A549 (cell line): ENCODE measurements at regions not wholly inside any gene's neighbourhood (a gene's known extent, or its start where the extent isn't known, plus 50 kb on each side); places are given as distances from the start of the nearest gene placed in this dataset.

Experiments used
- ATAC-seq, 2 experiments: fragments of 200-7000 bp in 1 of 2; fragments of >200 bp in 1 of 2; cut with Nextera tagmentation in 1 of 2; cut with Tn5 transposase in 1 of 2; 3 replicates each; pipeline versions ENCODE4 v1.8.0 to v1.9.1; 2018 to 2020; ENCODE audit warnings: mild to moderate bottlenecking in 1 of 2, moderate library complexity in 1 of 2
- CTCF ChIA-PET: fragments of 300-600 bp; sonication (Branson Sonifier 250); formaldehyde crosslinking; extraction: SDS; loops from one replicate; lab custom pipeline; 2021; ENCODE audit warnings: antibody characterized with exemption, inconsistent platforms; lab: Yijun Ruan, JAX
- POLR2A ChIA-PET: fragments of 350-600 bp; formaldehyde crosslinking; extraction: SDS; loops from one replicate; lab custom pipeline; 2021; ENCODE audit warnings: antibody characterized with exemption, inconsistent platforms; lab: Yijun Ruan, JAX
- DNase-seq, 2 experiments: peaks; one replicate each; pipeline versions ENCODE4 v3.0.0 to v3.0.0-alpha.2; 2011 to 2016; ENCODE audit warnings: low read depth in 1 of 2, low spot score in 1 of 2
- FAIRE-seq: peaks from 2 replicates; lab custom pipeline; 2011; peaks lifted over from hg19 to GRCh38; lab: Jason Lieb, UNC
- H3K27ac ChIP-seq, 2 experiments: fragments of >200 bp; sonication (Bioruptor Twin); formaldehyde crosslinking; 3 replicates each; pipeline ENCODE4 v1.5.1; 2016 to 2017
- H3K4me1 ChIP-seq: fragments of >200 bp; sonication (Bioruptor Twin); formaldehyde crosslinking; 3 replicates; pipeline ENCODE4 v1.6.1; 2016
- H3K4me2 ChIP-seq: fragments of >200 bp; sonication (Bioruptor Twin); formaldehyde crosslinking; 3 replicates; pipeline ENCODE4 v1.6.1; 2016
- H3K4me3 ChIP-seq: fragments of >200 bp; sonication (Bioruptor Twin); formaldehyde crosslinking; 3 replicates; pipeline ENCODE4 v1.5.1; 2016
- H3K9me3 ChIP-seq: fragments of >200 bp; sonication (Bioruptor Twin); formaldehyde crosslinking; 3 replicates; pipeline ENCODE4 v1.6.1; 2016
- EHF ChIP-seq: fragments of 250-450 bp; sonication (Bioruptor Pico); IDR thresholded peaks from 2 replicates; pipeline ENCODE4 v1.5.0; 2020; ENCODE audit warnings: mild to moderate bottlenecking
- EHMT2 ChIP-seq: fragments of 200-600 bp; sonication (generic); IDR thresholded peaks from 2 replicates; pipeline ENCODE4 v1.6.1; 2016; ENCODE audit warnings: antibody characterized with exemption, low read depth, mild to moderate bottlenecking, moderate library complexity
- EP300 ChIP-seq, 2 experiments: fragments of >200 bp; sonication (Bioruptor Twin); formaldehyde crosslinking; IDR thresholded peaks; 2 replicates in 1 of 2; 3 replicates in 1 of 2; pipeline ENCODE4 v1.6.1; 2016 to 2017
- GATA3 ChIP-seq: IDR thresholded peaks from 2 replicates; pipeline ENCODE4 v1.6.1; 2012; ENCODE audit warnings: borderline replicate concordance
- HDAC2 ChIP-seq: fragments of 200-600 bp; sonication (generic); IDR thresholded peaks from 2 replicates; pipeline ENCODE4 v1.6.1; 2016
- HOXA7 ChIP-seq: fragments of 250-450 bp; sonication (Bioruptor Pico); IDR thresholded peaks from 2 replicates; pipeline ENCODE4 v1.5.0; 2020; ENCODE audit warnings: mild to moderate bottlenecking, moderate library complexity
- JUN ChIP-seq, 2 experiments: fragments of >200 bp; sonication (Bioruptor Twin); formaldehyde crosslinking; IDR thresholded peaks; 2 replicates in 1 of 2; 3 replicates in 1 of 2; pipeline ENCODE4 v1.6.1; 2016 to 2017
- NFE2L2 ChIP-seq: fragments of 150-350 bp; conservative IDR thresholded peaks from 2 replicates; pipeline ENCODE4 v1.6.1; 2014; ENCODE audit warnings: low read length
- PBX3 ChIP-seq: IDR thresholded peaks from 2 replicates; pipeline ENCODE4 v1.6.1; 2012
- SMC3 ChIP-seq: fragments of >200 bp; sonication (Bioruptor Twin); formaldehyde crosslinking; IDR thresholded peaks from 3 replicates; pipeline ENCODE4 v1.6.1; 2018; ENCODE audit warnings: inconsistent platforms
- ZFP36 ChIP-seq: fragments of 450-650 bp; IDR thresholded peaks from 2 replicates; pipeline ENCODE4 v1.6.1; 2014; ENCODE audit warnings: borderline replicate concordance; ENCODE audit not compliant: partially characterized antibody
- ZNF302 ChIP-seq: fragments of 250-450 bp; sonication (Bioruptor Pico); IDR thresholded peaks from 2 replicates; pipeline ENCODE4 v1.9.0; 2021; ENCODE audit warnings: inconsistent platforms, mild to moderate bottlenecking, moderate library complexity
- WGBS: methylation state at CpG from one replicate; pipeline ENCODE4 v1.1.6; 2017; ENCODE audit errors: missing lambda C conversion rate; 5-methylcytosine and 5-hydroxymethylcytosine counted together
- TF ChIP-seq, protein P1 (sequence below): fragments of 450-650 bp; IDR thresholded peaks from 2 replicates; pipeline ENCODE4 v1.6.1; 2014; ENCODE audit warnings: antibody characterized with exemption
- TF ChIP-seq, protein P2 (sequence below): fragments of 200-600 bp; sonication (generic); IDR thresholded peaks from 2 replicates; pipeline ENCODE4 v1.6.1; 2016; ENCODE audit warnings: antibody characterized with exemption, mild to moderate bottlenecking, moderate library complexity

DNA sequence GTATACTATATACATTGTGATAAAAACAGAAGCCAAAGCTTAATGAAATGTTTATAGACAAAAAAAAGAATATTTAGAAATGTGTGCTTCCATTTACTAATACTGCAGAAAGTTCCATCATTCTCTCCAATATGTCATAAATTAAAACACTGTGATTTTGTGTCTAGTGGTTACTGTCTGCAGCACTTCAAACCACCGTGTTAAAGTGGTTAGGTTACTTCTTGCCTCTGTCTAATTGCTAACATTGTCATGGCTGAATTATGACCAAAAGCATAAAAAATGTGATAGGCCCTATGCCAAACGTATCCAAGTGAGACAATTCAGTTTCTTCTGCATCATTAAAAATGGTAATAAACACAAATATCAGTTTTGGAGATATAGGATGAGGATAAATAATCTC lies 52.7 kb upstream of the CST5 start:
- H3K27ac ChIP-seq = no peak overlapping the region
- CTCF ChIA-PET = interaction anchor here (0.8 to 1.4 kb wide), 3 partner anchors 264 to 986 kb away, joined by 3 to 4 read pairs (median 4); no protein-coding TSS in a partner anchor
- no peaks in the 10 kb centered on the region for H3K9me3 ChIP-seq
- DNase-seq (no peak), FAIRE-seq (no peak), ATAC-seq (no peak)
- no peaks in the 10 kb centered on the region for H3K4me1 ChIP-seq
- WGBS = 3% methylated on average over 2 of the region's 2 CpGs
- TF ChIP-seq EHMT2 = no peak
- TF ChIP-seq EP300 (IDR thresholded peaks at IDR 0.05) = no peak
- TF ChIP-seq EHF (CRISPR knock-in tag) = no peak
- no peak for TF ChIP-seq HOXA7 (CRISPR knock-in tag)
- no peak for TF ChIP-seq HDAC2
- no peak for TF ChIP-seq SMC3
- TF ChIP-seq, protein P1, sequence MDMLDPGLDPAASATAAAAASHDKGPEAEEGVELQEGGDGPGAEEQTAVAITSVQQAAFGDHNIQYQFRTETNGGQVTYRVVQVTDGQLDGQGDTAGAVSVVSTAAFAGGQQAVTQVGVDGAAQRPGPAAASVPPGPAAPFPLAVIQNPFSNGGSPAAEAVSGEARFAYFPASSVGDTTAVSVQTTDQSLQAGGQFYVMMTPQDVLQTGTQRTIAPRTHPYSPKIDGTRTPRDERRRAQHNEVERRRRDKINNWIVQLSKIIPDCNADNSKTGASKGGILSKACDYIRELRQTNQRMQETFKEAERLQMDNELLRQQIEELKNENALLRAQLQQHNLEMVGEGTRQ = no peak
- no peak for TF ChIP-seq GATA3
- no peak for TF ChIP-seq PBX3
- TF ChIP-seq, protein P2, sequence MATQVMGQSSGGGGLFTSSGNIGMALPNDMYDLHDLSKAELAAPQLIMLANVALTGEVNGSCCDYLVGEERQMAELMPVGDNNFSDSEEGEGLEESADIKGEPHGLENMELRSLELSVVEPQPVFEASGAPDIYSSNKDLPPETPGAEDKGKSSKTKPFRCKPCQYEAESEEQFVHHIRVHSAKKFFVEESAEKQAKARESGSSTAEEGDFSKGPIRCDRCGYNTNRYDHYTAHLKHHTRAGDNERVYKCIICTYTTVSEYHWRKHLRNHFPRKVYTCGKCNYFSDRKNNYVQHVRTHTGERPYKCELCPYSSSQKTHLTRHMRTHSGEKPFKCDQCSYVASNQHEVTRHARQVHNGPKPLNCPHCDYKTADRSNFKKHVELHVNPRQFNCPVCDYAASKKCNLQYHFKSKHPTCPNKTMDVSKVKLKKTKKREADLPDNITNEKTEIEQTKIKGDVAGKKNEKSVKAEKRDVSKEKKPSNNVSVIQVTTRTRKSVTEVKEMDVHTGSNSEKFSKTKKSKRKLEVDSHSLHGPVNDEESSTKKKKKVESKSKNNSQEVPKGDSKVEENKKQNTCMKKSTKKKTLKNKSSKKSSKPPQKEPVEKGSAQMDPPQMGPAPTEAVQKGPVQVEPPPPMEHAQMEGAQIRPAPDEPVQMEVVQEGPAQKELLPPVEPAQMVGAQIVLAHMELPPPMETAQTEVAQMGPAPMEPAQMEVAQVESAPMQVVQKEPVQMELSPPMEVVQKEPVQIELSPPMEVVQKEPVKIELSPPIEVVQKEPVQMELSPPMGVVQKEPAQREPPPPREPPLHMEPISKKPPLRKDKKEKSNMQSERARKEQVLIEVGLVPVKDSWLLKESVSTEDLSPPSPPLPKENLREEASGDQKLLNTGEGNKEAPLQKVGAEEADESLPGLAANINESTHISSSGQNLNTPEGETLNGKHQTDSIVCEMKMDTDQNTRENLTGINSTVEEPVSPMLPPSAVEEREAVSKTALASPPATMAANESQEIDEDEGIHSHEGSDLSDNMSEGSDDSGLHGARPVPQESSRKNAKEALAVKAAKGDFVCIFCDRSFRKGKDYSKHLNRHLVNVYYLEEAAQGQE = no peak
- no peak for TF ChIP-seq ZFP36
- TF ChIP-seq ZNF302 (CRISPR knock-in tag) = no peak
- TF ChIP-seq NFE2L2 = no peak
- no peak for TF ChIP-seq JUN (IDR thresholded peaks at IDR 0.05)
- no peak overlapping the region for H3K4me3 ChIP-seq
- no peak overlapping the region for H3K4me2 ChIP-seq
- POLR2A ChIA-PET = no interaction called here
